GM12878 (cell line): ENCODE measurements at regions not wholly inside any gene's neighbourhood (a gene's known extent, or its start where the extent isn't known, plus 50 kb on each side); places are given as distances from the start of the nearest gene placed in this dataset.

ENCODE experiments used
- CHD1 ChIP-seq: IDR thresholded peaks from 2 replicates; pipeline ENCODE4 v1.6.1; 2012; ENCODE audit warnings: low read depth, low read length, improper control_type of control experiment
- EGR1 ChIP-seq, 2 experiments: IDR thresholded peaks; 1 replicate in 1 of 2; 2 replicates in 1 of 2; pipeline ENCODE4 v1.6.1; 2011 to 2012; ENCODE audit warnings: low read depth in 2 of 2, low read length in 2 of 2, borderline replicate concordance in 1 of 2, mild to moderate bottlenecking in 1 of 2, moderate library complexity in 1 of 2
- KDM1A ChIP-seq: fragments of 200-600 bp; sonication (generic); IDR thresholded peaks from 2 replicates; pipeline ENCODE4 v1.6.1; 2016; ENCODE audit warnings: borderline replicate concordance
- POLR2A ChIP-seq: IDR thresholded peaks from 2 replicates; pipeline ENCODE4 v1.6.1; 2011; ENCODE audit warnings: low read depth, mild to moderate bottlenecking, low read length
- TAF1 ChIP-seq: IDR thresholded peaks from 2 replicates; pipeline ENCODE4 v1.6.1; 2011; ENCODE audit warnings: mild to moderate bottlenecking, low read depth, low read length, borderline replicate concordance
- TCF7 ChIP-seq: IDR thresholded peaks from 2 replicates; pipeline ENCODE4 v1.6.1; 2014; ENCODE audit warnings: antibody characterized with exemption, borderline replicate concordance

DNA sequence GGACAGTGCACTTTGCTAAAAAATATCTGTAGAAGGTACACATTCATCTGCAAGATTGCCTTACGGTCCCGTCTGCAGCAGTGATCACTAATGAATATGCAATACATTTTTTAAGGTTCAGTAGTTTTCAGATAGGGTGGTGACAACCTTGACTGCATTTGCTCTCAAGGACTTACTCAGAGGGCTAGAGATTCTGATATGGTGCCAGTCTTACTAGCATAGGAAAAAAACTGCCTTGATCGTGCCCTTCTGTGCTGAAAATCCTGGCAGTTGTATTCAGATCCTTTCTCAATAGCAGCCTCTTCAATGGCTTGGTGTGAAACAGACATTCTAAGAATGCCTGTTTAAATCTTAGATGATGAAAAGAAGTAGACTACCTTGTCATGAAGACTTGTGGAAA, 411.9 kb upstream of the CCDC54 start:
- TF ChIP-seq CHD1 (no peak), KDM1A (no peak), TAF1 (no peak), POLR2A (no peak), EGR1 (IDR thresholded peaks at IDR 0.05; ENCODE audit: borderline replicate concordance in 1 of 2, low read depth in 2 of 2, low read length in 2 of 2) (no peak), TCF7 (no peak)
